ENCODE measurements at regions not wholly inside any gene's neighbourhood (a gene's known extent, or its start where the extent isn't known, plus 50 kb on each side); places are given as distances from the start of the nearest gene placed in this dataset.

- no peaks in the 10 kb centered on the region for H3K79me2 ChIP-seq (ENCODE audit: insufficient read depth, low read depth)
- H3K36me3 ChIP-seq (ENCODE audit: insufficient read depth): no peaks in the 10 kb centered on the region
- no peak overlapping the region for H2AFZ ChIP-seq (ENCODE audit: low read depth)
- no peaks in the 10 kb centered on the region for H3K27me3 ChIP-seq (ENCODE audit: insufficient read depth, low read depth)
- H3K9ac ChIP-seq: no peak overlapping the region
- H3K4me2 ChIP-seq: no peak overlapping the region
- no peak for TF ChIP-seq CTCF (conservative IDR thresholded peaks at IDR 0.05; ENCODE audit: low read depth, low read length)
- H4K20me1 ChIP-seq (ENCODE audit: insufficient read depth): no peaks in the 10 kb centered on the region
- no peaks in the 10 kb centered on the region for H3K4me1 ChIP-seq (ENCODE audit: low read depth, poor library complexity, severe bottlenecking)
- no peak overlapping the region for H3K4me3 ChIP-seq (IDR thresholded peaks at IDR 0.05; ENCODE audit: insufficient read depth, low read depth, low read length)
- no peak overlapping the region for H3K27ac ChIP-seq
These were observed 60.6 kb upstream of the TRIO start for GRCh38 chr5:14082523-14082922.

DNA sequence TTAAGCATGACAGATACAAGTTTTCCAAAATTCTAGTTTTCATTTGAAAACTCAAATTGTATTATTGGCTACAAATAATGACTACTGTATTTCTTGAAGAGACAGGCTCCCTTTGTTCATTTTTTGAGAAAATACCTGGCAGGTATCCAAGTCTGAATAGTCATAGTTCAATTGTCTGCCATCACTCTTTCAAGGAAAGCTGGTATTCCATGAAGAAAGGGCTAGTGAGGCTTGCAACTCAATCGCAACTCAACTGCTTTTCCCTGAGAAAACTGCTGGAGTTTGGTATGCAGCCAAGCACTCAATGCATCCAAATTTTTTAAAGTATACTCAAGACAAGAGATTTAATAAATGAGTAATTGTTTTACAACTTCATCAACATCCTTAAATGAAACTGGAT is 61.4 kb upstream of the TRIO start:
- H3K4me3 ChIP-seq (IDR thresholded peaks at IDR 0.05; ENCODE audit: insufficient read depth, low read depth, low read length): no peak overlapping the region
- no peak overlapping the region for H3K9ac ChIP-seq
- no peaks in the 10 kb centered on the region for H3K36me3 ChIP-seq (ENCODE audit: insufficient read depth)
- TF ChIP-seq CTCF (conservative IDR thresholded peaks at IDR 0.05; ENCODE audit: low read depth, low read length): no peak
- H3K79me2 ChIP-seq (ENCODE audit: insufficient read depth, low read depth): no peaks in the 10 kb centered on the region
- no peak overlapping the region for H3K4me2 ChIP-seq
- no peak overlapping the region for H3K27ac ChIP-seq
- H3K4me1 ChIP-seq (ENCODE audit: low read depth, poor library complexity, severe bottlenecking): no peaks in the 10 kb centered on the region
- H3K27me3 ChIP-seq (ENCODE audit: insufficient read depth, low read depth): no peaks in the 10 kb centered on the region
- H2AFZ ChIP-seq (ENCODE audit: low read depth): no peak overlapping the region
- no peaks in the 10 kb centered on the region for H4K20me1 ChIP-seq (ENCODE audit: insufficient read depth)

- H2AFZ ChIP-seq (ENCODE audit: low read depth): no peak overlapping the region
- H3K4me3 ChIP-seq (IDR thresholded peaks at IDR 0.05; ENCODE audit: insufficient read depth, low read depth, low read length): no peak overlapping the region
- no peaks in the 10 kb centered on the region for H3K4me1 ChIP-seq (ENCODE audit: low read depth, poor library complexity, severe bottlenecking)
- H3K27me3 ChIP-seq (ENCODE audit: insufficient read depth, low read depth): no peaks in the 10 kb centered on the region
- H3K27ac ChIP-seq: no peak overlapping the region
- no peaks in the 10 kb centered on the region for H4K20me1 ChIP-seq (ENCODE audit: insufficient read depth)
- no peaks in the 10 kb centered on the region for H3K36me3 ChIP-seq (ENCODE audit: insufficient read depth)
- H3K9ac ChIP-seq: no peak overlapping the region
- H3K79me2 ChIP-seq (ENCODE audit: insufficient read depth, low read depth): no peaks in the 10 kb centered on the region
- H3K4me2 ChIP-seq: no peak overlapping the region
- no peak for TF ChIP-seq CTCF (conservative IDR thresholded peaks at IDR 0.05; ENCODE audit: low read depth, low read length)
These were observed 64.4 kb upstream of the TRIO start for GRCh38 chr5:14078716-14079115.

DNA sequence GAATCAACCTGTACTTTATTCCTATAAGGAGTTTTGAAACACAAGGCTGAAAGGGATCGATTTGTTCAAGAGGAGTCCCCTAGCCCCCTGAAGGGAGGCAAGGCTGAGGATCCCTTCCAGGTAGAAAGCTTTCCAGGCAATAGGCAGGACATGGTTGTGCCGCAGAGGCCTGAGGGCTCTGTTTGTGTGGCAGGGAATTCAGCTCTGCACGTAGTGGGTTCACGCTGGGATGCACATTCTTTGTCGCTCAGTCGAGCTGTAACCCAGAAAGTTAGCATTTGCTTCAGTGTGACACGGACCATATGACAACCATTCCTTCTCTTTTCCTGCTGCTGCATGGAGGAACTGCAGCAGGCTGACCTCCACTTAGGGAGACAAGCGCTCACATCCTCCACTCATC is 65.6 kb upstream of the TRIO start:
- H3K27ac ChIP-seq: no peak overlapping the region
- no peak for TF ChIP-seq CTCF (conservative IDR thresholded peaks at IDR 0.05; ENCODE audit: low read depth, low read length)
- no peak overlapping the region for H3K4me3 ChIP-seq (IDR thresholded peaks at IDR 0.05; ENCODE audit: insufficient read depth, low read depth, low read length)

GRCh38 chr5:14076561-14076960 is 66.6 kb upstream of the TRIO start:
- Histone ChIP-seq H4K20me1 (ENCODE audit: insufficient read depth) (no peaks in the 10 kb centered on the region), H3K4me3 (IDR thresholded peaks at IDR 0.05; ENCODE audit: insufficient read depth, low read depth, low read length) (no peak overlapping the region), H3K4me1 (ENCODE audit: low read depth, poor library complexity, severe bottlenecking) (no peaks in the 10 kb centered on the region), H3K4me2 (no peak overlapping the region), H3K79me2 (ENCODE audit: insufficient read depth, low read depth) (no peaks in the 10 kb centered on the region), H3K27me3 (ENCODE audit: insufficient read depth, low read depth) (no peaks in the 10 kb centered on the region), H3K27ac (no peak overlapping the region), H3K36me3 (ENCODE audit: insufficient read depth) (no peaks in the 10 kb centered on the region), H2AFZ (ENCODE audit: low read depth) (no peak overlapping the region), H3K9ac (no peak overlapping the region)
- TF ChIP-seq CTCF (conservative IDR thresholded peaks at IDR 0.05; ENCODE audit: low read depth, low read length): no peak

More for the DNA sequence above, 65.6 kb upstream of the TRIO start:
- Histone ChIP-seq H2AFZ (ENCODE audit: low read depth) (no peak overlapping the region), H3K27me3 (ENCODE audit: insufficient read depth, low read depth) (no peaks in the 10 kb centered on the region), H3K4me2 (no peak overlapping the region), H3K79me2 (ENCODE audit: insufficient read depth, low read depth) (no peaks in the 10 kb centered on the region), H3K36me3 (ENCODE audit: insufficient read depth) (no peaks in the 10 kb centered on the region), H3K4me1 (ENCODE audit: low read depth, poor library complexity, severe bottlenecking) (no peaks in the 10 kb centered on the region), H3K9ac (no peak overlapping the region), H4K20me1 (ENCODE audit: insufficient read depth) (no peaks in the 10 kb centered on the region)
